RWPE2 (cell line): ENCODE measurements at regions not wholly inside any gene's neighbourhood (a gene's known extent, or its start where the extent isn't known, plus 50 kb on each side); places are given as distances from the start of the nearest gene placed in this dataset.

Source experiments
- ATAC-seq: fragments of 200-7000 bp; cut with Tn5 transposase; 3 replicates; pipeline ENCODE4 v1.9.1; 2021; ENCODE audit warnings: low read depth
- DNase-seq: peaks from one replicate; pipeline ENCODE4 v3.0.0-alpha.2; 2020; ENCODE audit warnings: low spot score
- H3K27ac ChIP-seq: fragments of 450-650 bp; 2 replicates; pipeline ENCODE4 v1.5.1; 2017; ENCODE audit warnings: mild to moderate bottlenecking; ENCODE audit not compliant: poor library complexity, severe bottlenecking
- H3K27me3 ChIP-seq: fragments of 250-450 bp; sonication (Bioruptor Pico); 2 replicates; pipeline ENCODE4 v1.5.1; 2021; ENCODE audit warnings: mild to moderate bottlenecking, moderate library complexity; ENCODE audit not compliant: insufficient read depth, poor library complexity, severe bottlenecking
- H3K36me3 ChIP-seq: fragments of 250-450 bp; sonication (Bioruptor Pico); 2 replicates; pipeline ENCODE4 v1.5.1; 2020; ENCODE audit warnings: low read depth, mild to moderate bottlenecking, moderate library complexity
- H3K4me1 ChIP-seq: fragments of 250-450 bp; sonication (Bioruptor Pico); 2 replicates; pipeline ENCODE4 v1.5.1; 2021; ENCODE audit warnings: mild to moderate bottlenecking, moderate library complexity; ENCODE audit not compliant: insufficient read depth, poor library complexity, severe bottlenecking
- H3K4me3 ChIP-seq: fragments of 250-450 bp; sonication (Bioruptor Pico); 2 replicates; pipeline ENCODE4 v1.5.1; 2021; ENCODE audit warnings: mild to moderate bottlenecking, moderate library complexity; ENCODE audit not compliant: severe bottlenecking
- H3K9me3 ChIP-seq: fragments of 250-450 bp; sonication (Bioruptor Pico); 2 replicates; pipeline ENCODE4 v1.5.1; 2021; ENCODE audit warnings: mild to moderate bottlenecking, moderate library complexity; ENCODE audit not compliant: severe bottlenecking
- TF ChIP-seq, protein P1 (sequence below): fragments of 450-650 bp; IDR thresholded peaks from one replicate; pipeline ENCODE4 v1.5.1; 2017; ENCODE audit warnings: mild to moderate bottlenecking, moderate library complexity; ENCODE audit not compliant: poor library complexity, severe bottlenecking

DNA sequence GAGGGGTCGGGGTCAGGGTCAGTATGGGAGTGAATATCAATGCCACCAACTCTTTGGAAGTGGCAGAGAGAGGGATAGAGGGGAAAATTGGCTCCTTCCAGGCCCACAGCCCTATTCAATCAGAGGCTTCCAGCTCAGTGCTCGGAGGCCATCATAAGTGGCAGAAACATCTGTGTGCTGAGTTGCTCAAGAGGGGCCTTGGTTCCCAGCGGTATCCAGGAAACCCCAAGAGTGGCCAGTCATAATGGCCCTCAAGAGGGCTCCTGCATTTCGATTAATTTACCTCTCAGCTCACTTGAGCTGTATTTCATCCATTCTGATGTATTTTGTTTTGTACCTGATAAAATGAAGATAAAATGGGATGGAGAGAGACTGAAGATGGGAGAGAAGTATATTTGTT is 154.3 kb upstream of the EOLA2 start:
- Histone ChIP-seq H3K27ac (no peak overlapping the region), H3K4me3 (no peak overlapping the region), H3K27me3 (no peaks in the 10 kb centered on the region), H3K4me1 (no peaks in the 10 kb centered on the region), H3K9me3 (no peaks in the 10 kb centered on the region), H3K36me3 (no peaks in the 10 kb centered on the region)
- TF ChIP-seq, protein P1, sequence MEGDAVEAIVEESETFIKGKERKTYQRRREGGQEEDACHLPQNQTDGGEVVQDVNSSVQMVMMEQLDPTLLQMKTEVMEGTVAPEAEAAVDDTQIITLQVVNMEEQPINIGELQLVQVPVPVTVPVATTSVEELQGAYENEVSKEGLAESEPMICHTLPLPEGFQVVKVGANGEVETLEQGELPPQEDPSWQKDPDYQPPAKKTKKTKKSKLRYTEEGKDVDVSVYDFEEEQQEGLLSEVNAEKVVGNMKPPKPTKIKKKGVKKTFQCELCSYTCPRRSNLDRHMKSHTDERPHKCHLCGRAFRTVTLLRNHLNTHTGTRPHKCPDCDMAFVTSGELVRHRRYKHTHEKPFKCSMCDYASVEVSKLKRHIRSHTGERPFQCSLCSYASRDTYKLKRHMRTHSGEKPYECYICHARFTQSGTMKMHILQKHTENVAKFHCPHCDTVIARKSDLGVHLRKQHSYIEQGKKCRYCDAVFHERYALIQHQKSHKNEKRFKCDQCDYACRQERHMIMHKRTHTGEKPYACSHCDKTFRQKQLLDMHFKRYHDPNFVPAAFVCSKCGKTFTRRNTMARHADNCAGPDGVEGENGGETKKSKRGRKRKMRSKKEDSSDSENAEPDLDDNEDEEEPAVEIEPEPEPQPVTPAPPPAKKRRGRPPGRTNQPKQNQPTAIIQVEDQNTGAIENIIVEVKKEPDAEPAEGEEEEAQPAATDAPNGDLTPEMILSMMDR = no peak
- ATAC-seq (no peak), DNase-seq (no peak)

DNA sequence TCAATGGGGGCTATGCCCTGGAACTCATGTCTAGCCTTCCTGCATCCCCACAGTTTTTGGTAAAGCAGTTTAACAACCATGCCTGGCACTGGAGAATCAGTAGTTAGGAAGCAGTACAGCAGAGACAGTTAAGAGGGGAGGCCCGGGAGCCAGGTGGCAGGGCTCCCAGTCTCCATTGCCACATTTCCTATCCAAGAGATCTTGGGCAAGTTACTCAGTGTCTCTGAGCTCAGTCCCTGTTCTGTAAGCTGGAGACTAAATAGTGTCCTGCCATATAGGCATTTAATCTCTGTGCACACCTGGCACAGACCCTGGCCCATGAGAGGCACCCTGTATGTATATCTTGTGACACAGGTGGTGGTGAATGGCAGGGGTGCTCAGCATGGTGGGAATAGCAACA is 156.1 kb upstream of the EOLA2 start:
- H3K4me1 ChIP-seq = no peaks in the 10 kb centered on the region
- TF ChIP-seq, protein P1 = no peak
- H3K9me3 ChIP-seq = no peaks in the 10 kb centered on the region
- DNase-seq = no peak
- H3K27ac ChIP-seq = no peak overlapping the region
- no peaks in the 10 kb centered on the region for H3K27me3 ChIP-seq
- no peak for ATAC-seq
- no peaks in the 10 kb centered on the region for H3K36me3 ChIP-seq
- no peak overlapping the region for H3K4me3 ChIP-seq

DNA sequence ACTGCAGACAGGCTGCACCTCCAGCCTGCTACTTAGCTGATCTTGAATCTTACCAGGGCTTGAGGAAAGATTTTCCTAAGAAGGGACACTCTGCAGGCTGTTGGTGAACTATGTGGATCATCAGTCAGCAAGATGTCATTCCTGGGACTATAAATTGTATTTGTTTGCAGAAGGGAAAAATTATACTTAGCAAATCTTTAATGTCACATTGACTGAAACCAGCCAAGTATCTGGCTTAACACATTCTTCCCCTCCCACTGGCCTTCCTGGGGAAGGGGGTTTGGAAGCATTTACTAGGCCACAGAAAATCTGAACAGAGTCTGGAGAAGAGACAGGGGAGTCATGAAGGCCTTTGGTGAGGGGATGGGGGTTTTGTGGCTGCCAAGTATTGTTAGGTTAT is 156.7 kb upstream of the EOLA2 start:
- H3K9me3 ChIP-seq = no peaks in the 10 kb centered on the region
- no peaks in the 10 kb centered on the region for H3K4me1 ChIP-seq
- H3K27ac ChIP-seq = no peak overlapping the region
- no peak overlapping the region for H3K4me3 ChIP-seq
- DNase-seq (no peak), ATAC-seq (peak; percentile 41; the same call in 1 of the 3 replicates)
- TF ChIP-seq, protein P1 = no peak
- H3K27me3 ChIP-seq = no peaks in the 10 kb centered on the region
- no peaks in the 10 kb centered on the region for H3K36me3 ChIP-seq

DNA sequence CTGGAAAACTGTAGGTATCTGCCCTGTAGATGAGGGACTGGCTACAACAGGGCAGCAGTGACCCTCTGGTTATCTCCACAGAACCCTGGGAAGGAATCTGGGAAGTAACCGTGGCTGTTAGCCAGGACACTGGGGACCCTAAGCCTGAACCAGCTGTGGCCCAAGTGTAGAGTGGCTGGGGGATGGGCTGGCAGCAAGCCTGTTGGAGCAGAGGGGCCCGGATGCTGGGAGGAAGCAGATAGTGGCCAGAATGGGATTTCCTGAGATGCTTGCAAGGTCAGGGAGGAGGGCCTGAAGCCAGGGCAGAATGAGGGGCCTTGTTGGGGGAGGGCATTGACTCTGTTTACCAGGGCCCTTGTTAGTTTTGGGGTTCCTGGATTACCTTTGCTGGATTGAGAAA is 161.0 kb upstream of the EOLA2 start:
- Histone ChIP-seq H3K27ac (no peak overlapping the region), H3K4me1 (no peaks in the 10 kb centered on the region), H3K4me3 (no peak overlapping the region), H3K36me3 (no peaks in the 10 kb centered on the region), H3K27me3 (no peaks in the 10 kb centered on the region), H3K9me3 (no peaks in the 10 kb centered on the region)
- TF ChIP-seq, protein P1 = no peak
- DNase-seq (no peak), ATAC-seq (no peak)

DNA sequence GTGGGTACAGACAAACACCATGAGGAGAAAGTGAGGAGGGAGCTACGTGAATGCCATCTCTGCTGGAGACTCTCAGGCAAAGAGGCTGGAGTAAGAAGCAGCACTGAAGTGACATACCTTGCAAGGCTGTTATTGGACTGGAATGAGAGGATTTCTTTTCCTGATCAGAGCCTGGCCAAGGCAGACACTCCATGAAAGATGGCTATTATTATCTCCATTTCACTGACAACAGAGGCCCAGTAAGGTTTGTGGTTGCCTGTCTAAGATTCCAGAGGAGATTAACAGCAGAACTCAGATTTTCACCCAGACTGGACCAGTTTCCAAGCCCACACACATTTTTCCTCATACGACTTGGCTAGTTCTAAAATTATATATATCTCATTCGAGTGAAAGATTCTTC is 162.0 kb upstream of the EOLA2 start:
- no peaks in the 10 kb centered on the region for H3K27me3 ChIP-seq
- DNase-seq = no peak
- TF ChIP-seq, protein P1 = no peak
- no peaks in the 10 kb centered on the region for H3K36me3 ChIP-seq
- H3K9me3 ChIP-seq = no peaks in the 10 kb centered on the region
- no peaks in the 10 kb centered on the region for H3K4me1 ChIP-seq
- H3K27ac ChIP-seq = no peak overlapping the region
- H3K4me3 ChIP-seq = no peak overlapping the region
- no peak for ATAC-seq
